SK-N-SH (cell line): ENCODE measurements at regions not wholly inside any gene's neighbourhood (a gene's known extent, or its start where the extent isn't known, plus 50 kb on each side); places are given as distances from the start of the nearest gene placed in this dataset.

ENCODE experiments used
- CTCF ChIA-PET: fragments of 300-600, 350-600 bp; formaldehyde crosslinking; extraction: SDS; loops from one replicate; lab custom pipeline; 2021; lab: Yijun Ruan, JAX
- POLR2A ChIA-PET: fragments of 350-600 bp; sonication (Branson Sonifier 250); formaldehyde crosslinking; extraction: SDS; loops from one replicate; lab custom pipeline; 2020; ENCODE audit warnings: antibody characterized with exemption, inconsistent platforms; lab: Yijun Ruan, JAX
- DNase-seq: peaks from one replicate; pipeline ENCODE4 v3.0.0; 2012
- H2AFZ ChIP-seq: fragments of 200-600 bp; sonication (generic); 2 replicates; pipeline ENCODE4 v1.8.1; 2016; ENCODE audit warnings: antibody characterized with exemption, mild to moderate bottlenecking, low read depth
- H3F3A ChIP-seq: fragments of 200-600 bp; sonication (generic); replicated peaks from 2 replicates; pipeline ENCODE3; 2016; ENCODE audit warnings: antibody characterized with exemption, mild to moderate bottlenecking; ENCODE audit not compliant: insufficient read depth
- H3K27ac ChIP-seq, 2 experiments: fragments of 200-500 bp in 1 of 2; fragments of 200-600 bp in 1 of 2; sonication (Bioruptor generic) in 1 of 2; sonication (generic), shearing (Covaris generic) in 1 of 2; 2 replicates each; pipeline versions ENCODE4 v1.5.1 to v1.6.1; 2014 to 2016; ENCODE audit warnings: low read depth in 2 of 2, inconsistent platforms in 1 of 2, low read length in 1 of 2, mild to moderate bottlenecking in 1 of 2, mixed read lengths in 1 of 2
- H3K27me3 ChIP-seq: fragments of 200-600 bp; sonication (generic), shearing (Covaris generic); 2 replicates; pipeline ENCODE4 v1.6.1; 2016; ENCODE audit warnings: mixed run types; ENCODE audit not compliant: insufficient read depth
- H3K36me3 ChIP-seq, 2 experiments: fragments of 200-500 bp in 1 of 2; fragments of 200-600 bp in 1 of 2; sonication (Bioruptor generic) in 1 of 2; sonication (generic) in 1 of 2; replicated peaks in 1 of 2; 2 replicates each; pipeline versions ENCODE3 to v1.5.1; 2014 to 2016; ENCODE audit warnings: low read length in 1 of 2, mild to moderate bottlenecking in 1 of 2; ENCODE audit not compliant: insufficient read depth in 2 of 2, control insufficient read depth in 1 of 2
- H3K4me1 ChIP-seq, 2 experiments: fragments of 200-500 bp in 1 of 2; fragments of 200-600 bp in 1 of 2; sonication (Bioruptor generic) in 1 of 2; sonication (generic), shearing (Covaris generic) in 1 of 2; 2 replicates each; pipeline versions ENCODE4 v1.5.1 to v1.6.1; 2014 to 2016; ENCODE audit warnings: low read depth in 1 of 2, low read length in 1 of 2, mixed run types in 1 of 2; ENCODE audit not compliant: insufficient read depth in 2 of 2, control insufficient read depth in 1 of 2
- H3K4me2 ChIP-seq: fragments of 200-600 bp; sonication (generic), shearing (Covaris generic); 2 replicates; pipeline ENCODE4 v1.6.1; 2017; ENCODE audit warnings: mixed run types
- H3K4me3 ChIP-seq, 2 experiments: fragments of 200-500 bp in 1 of 2; fragments of 200-600 bp in 1 of 2; sonication (Bioruptor generic) in 1 of 2; sonication (generic), shearing (Covaris generic) in 1 of 2; 2 replicates each; pipeline versions ENCODE4 v1.5.1 to v1.8.1; 2014 to 2016; ENCODE audit warnings: low read depth in 2 of 2, inconsistent platforms in 1 of 2, low read length in 1 of 2, mild to moderate bottlenecking in 1 of 2, mixed read lengths in 1 of 2, moderate library complexity in 1 of 2
- H3K79me2 ChIP-seq: fragments of 200-600 bp; sonication (generic); 2 replicates; pipeline ENCODE4 v1.8.1; 2017; ENCODE audit warnings: mild to moderate bottlenecking; ENCODE audit not compliant: insufficient read depth
- H3K9ac ChIP-seq: fragments of 200-600 bp; sonication (generic); 2 replicates; pipeline ENCODE4 v1.6.1; 2017; ENCODE audit warnings: mixed run types
- H3K9me2 ChIP-seq: fragments of 200-600 bp; sonication (generic); 2 replicates; pipeline ENCODE4 v1.6.1; 2017; ENCODE audit warnings: mixed run types
- H3K9me3 ChIP-seq: fragments of 200-600 bp; sonication (generic); 2 replicates; pipeline ENCODE4 v1.6.1; 2017; ENCODE audit warnings: mixed run types, mild to moderate bottlenecking, moderate library complexity
- H4K20me1 ChIP-seq: fragments of 200-600 bp; sonication (generic); 2 replicates; pipeline ENCODE4 v1.6.1; 2017; ENCODE audit warnings: mild to moderate bottlenecking, mixed run types; ENCODE audit not compliant: insufficient read depth
- CHD2 ChIP-seq: fragments of 150-350 bp; IDR thresholded peaks from 2 replicates; pipeline ENCODE4 v1.6.1; 2018; ENCODE audit warnings: low read length; ENCODE audit not compliant: partially characterized antibody
- ELF1 ChIP-seq: IDR thresholded peaks from 2 replicates; pipeline ENCODE4 v1.4.0; 2012
- EZH2phosphoT487 ChIP-seq: fragments of 200-600 bp; sonication (generic); IDR thresholded peaks from 2 replicates; pipeline ENCODE4 v1.6.1; 2017; ENCODE audit warnings: low read depth, mixed run types, mild to moderate bottlenecking, antibody characterized with exemption, moderate library complexity, borderline replicate concordance
- FOXM1 ChIP-seq: IDR thresholded peaks from 2 replicates; pipeline ENCODE4 v1.4.0; 2012; ENCODE audit warnings: low read depth, mild to moderate bottlenecking
- GABPA ChIP-seq: IDR thresholded peaks from 2 replicates; pipeline ENCODE4 v1.4.0; 2012; ENCODE audit warnings: low read depth, mild to moderate bottlenecking
- GATA2 ChIP-seq: sonication (generic); formaldehyde crosslinking; IDR thresholded peaks from 2 replicates; pipeline ENCODE4 v1.5.0; 2020; ENCODE audit warnings: mild to moderate bottlenecking, missing genetic modification reagents
- JUND ChIP-seq: IDR thresholded peaks from 2 replicates; pipeline ENCODE4 v1.4.0; 2012
- MEF2A ChIP-seq: IDR thresholded peaks from 2 replicates; pipeline ENCODE4 v1.4.0; 2012; ENCODE audit warnings: low read depth, borderline replicate concordance
- NRF1 ChIP-seq: IDR thresholded peaks from 2 replicates; pipeline ENCODE4 v1.6.1; 2012; ENCODE audit warnings: low read depth, mild to moderate bottlenecking, low read length
- PBX3 ChIP-seq: IDR thresholded peaks from 2 replicates; pipeline ENCODE4; 2012
- POLR2AphosphoS5 ChIP-seq: IDR thresholded peaks from 2 replicates; pipeline ENCODE4 v1.6.1; 2012; ENCODE audit warnings: low read depth, low read length
- REST ChIP-seq: IDR thresholded peaks from 2 replicates; pipeline ENCODE4 v1.6.1; 2012; ENCODE audit warnings: mild to moderate bottlenecking, low read depth, low read length, moderate library complexity
- RXRA ChIP-seq: IDR thresholded peaks from 2 replicates; pipeline ENCODE4 v1.4.0; 2012; ENCODE audit warnings: low read depth, mild to moderate bottlenecking, borderline replicate concordance
- TCF12 ChIP-seq: IDR thresholded peaks from 2 replicates; pipeline ENCODE4 v1.4.0; 2012
- TEAD4 ChIP-seq: IDR thresholded peaks from 2 replicates; pipeline ENCODE4 v1.4.0; 2012; ENCODE audit warnings: mild to moderate bottlenecking, borderline replicate concordance; ENCODE audit not compliant: insufficient read depth
- USF1 ChIP-seq: IDR thresholded peaks from 2 replicates; pipeline ENCODE4 v1.4.0; 2012; ENCODE audit warnings: low read depth, borderline replicate concordance
- YY1 ChIP-seq: IDR thresholded peaks from 2 replicates; pipeline ENCODE4 v1.4.0; 2012; ENCODE audit warnings: low read depth, mild to moderate bottlenecking
- ZBTB33 ChIP-seq: IDR thresholded peaks from 2 replicates; pipeline ENCODE4 v1.4.0; 2012; ENCODE audit warnings: low read depth, borderline replicate concordance
- WGBS: methylation state at CpG from one replicate; pipeline ENCODE4 v1.1.6; 2017; ENCODE audit warnings: low lambda C conversion rate; 5-methylcytosine and 5-hydroxymethylcytosine counted together

GRCh38 chr18:66222174-66222573 lies 381.7 kb downstream of the CDH19 start:
- POLR2A ChIA-PET, result no interaction called here
- H3F3A ChIP-seq, result no peaks in the 10 kb centered on the region

GRCh38 chr18:66219817-66220216 lies 384.1 kb downstream of the CDH19 start:
- no peak overlapping the region for H2AFZ ChIP-seq
- no peaks in the 10 kb centered on the region for H3K4me1 ChIP-seq
- no peaks in the 10 kb centered on the region for H3K9me2 ChIP-seq
- no peak overlapping the region for H3K27ac ChIP-seq
- no peak for TF ChIP-seq JUND
- TF ChIP-seq TCF12, result no peak
- no peak for TF ChIP-seq EZH2phosphoT487
- no peak for TF ChIP-seq GABPA
- TF ChIP-seq CHD2, result no peak
- no peak for TF ChIP-seq FOXM1
- TF ChIP-seq USF1, result no peak
- TF ChIP-seq ELF1, result no peak
- no peak for TF ChIP-seq REST
- no peaks in the 10 kb centered on the region for H3K36me3 ChIP-seq
- no peak for DNase-seq
- H3K27me3 ChIP-seq, result no peaks in the 10 kb centered on the region
- no peak overlapping the region for H3K9ac ChIP-seq
- H3K79me2 ChIP-seq, result no peaks in the 10 kb centered on the region
- H4K20me1 ChIP-seq, result no peaks in the 10 kb centered on the region
- 6% methylated on average over 2 of the region's 2 CpGs for WGBS
- ChIA-PET POLR2A (no interaction called here), CTCF (interaction anchor here (1.0 kb wide), 1 partner anchor 53 kb away, joined by 3 read pairs; no protein-coding TSS in a partner anchor)
- no peaks in the 10 kb centered on the region for H3K9me3 ChIP-seq
- no peak overlapping the region for H3K4me2 ChIP-seq
- no peaks in the 10 kb centered on the region for H3F3A ChIP-seq
- H3K4me3 ChIP-seq, result no peak overlapping the region

More at GRCh38 chr18:66222174-66222573, 381.7 kb downstream of the CDH19 start:
- TF ChIP-seq YY1 (no peak), GATA2 (CRISPR knock-in tag) (no peak), POLR2AphosphoS5 (no peak), PBX3 (no peak), CHD2 (no peak), NRF1 (no peak), TEAD4 (no peak), TCF12 (no peak), ZBTB33 (no peak), GABPA (no peak), RXRA (no peak), MEF2A (no peak)
- no peaks in the 10 kb centered on the region for H3K79me2 ChIP-seq
- CTCF ChIA-PET, result no interaction called here
- no peak overlapping the region for H3K9ac ChIP-seq
- no peaks in the 10 kb centered on the region for H3K4me1 ChIP-seq
- no peak for DNase-seq
- no peaks in the 10 kb centered on the region for H4K20me1 ChIP-seq
- no peak overlapping the region for H2AFZ ChIP-seq
- H3K27me3 ChIP-seq, result no peaks in the 10 kb centered on the region
- WGBS, result 30% methylated on average over 1 of the region's 1 CpG
- H3K36me3 ChIP-seq, result no peaks in the 10 kb centered on the region
- H3K9me2 ChIP-seq, result no peaks in the 10 kb centered on the region
- no peak overlapping the region for H3K4me2 ChIP-seq
- no peaks in the 10 kb centered on the region for H3K9me3 ChIP-seq
- H3K4me3 ChIP-seq, result no peak overlapping the region
- no peak overlapping the region for H3K27ac ChIP-seq
